Right lobe of liver (tissue), 4 donors: ENCODE measurements at regions not wholly inside any gene's neighbourhood (a gene's known extent, or its start where the extent isn't known, plus 50 kb on each side); places are given as distances from the start of the nearest gene placed in this dataset.

Experiments
- CTCF ChIP-seq, 4 donors: fragments of 200-600 bp in 3 of 4; fragments of 450-650 bp in 1 of 4; IDR thresholded peaks; one replicate each; pipeline versions ENCODE4 v1.5.1 to v1.8.0; 2016 to 2022; ENCODE audit warnings: antibody characterized with exemption in 4 of 4, mild to moderate bottlenecking in 2 of 4
- POLR2A ChIP-seq: fragments of 450-650 bp; IDR thresholded peaks from one replicate; pipeline ENCODE4 v1.6.1; 2017; ENCODE audit warnings: antibody characterized with exemption, mild to moderate bottlenecking
- donor health status: DM: no; HTN: no; CAD: no.
- donor health status: DM: no; HTN: no; CAD: no.
- donor health status: DM: no; HTN: yes; CAD: no.

- no peak for TF ChIP-seq CTCF (IDR thresholded peaks at IDR 0.05)
- no peak for TF ChIP-seq POLR2A
Observed at GRCh38 chr21:27812279-27812678, 845.4 kb upstream of the ADAMTS5 start.
